ENCODE measurements at regions not wholly inside any gene's neighbourhood (a gene's known extent, or its start where the extent isn't known, plus 50 kb on each side); places are given as distances from the start of the nearest gene placed in this dataset.

- TF ChIP-seq, protein P1, sequence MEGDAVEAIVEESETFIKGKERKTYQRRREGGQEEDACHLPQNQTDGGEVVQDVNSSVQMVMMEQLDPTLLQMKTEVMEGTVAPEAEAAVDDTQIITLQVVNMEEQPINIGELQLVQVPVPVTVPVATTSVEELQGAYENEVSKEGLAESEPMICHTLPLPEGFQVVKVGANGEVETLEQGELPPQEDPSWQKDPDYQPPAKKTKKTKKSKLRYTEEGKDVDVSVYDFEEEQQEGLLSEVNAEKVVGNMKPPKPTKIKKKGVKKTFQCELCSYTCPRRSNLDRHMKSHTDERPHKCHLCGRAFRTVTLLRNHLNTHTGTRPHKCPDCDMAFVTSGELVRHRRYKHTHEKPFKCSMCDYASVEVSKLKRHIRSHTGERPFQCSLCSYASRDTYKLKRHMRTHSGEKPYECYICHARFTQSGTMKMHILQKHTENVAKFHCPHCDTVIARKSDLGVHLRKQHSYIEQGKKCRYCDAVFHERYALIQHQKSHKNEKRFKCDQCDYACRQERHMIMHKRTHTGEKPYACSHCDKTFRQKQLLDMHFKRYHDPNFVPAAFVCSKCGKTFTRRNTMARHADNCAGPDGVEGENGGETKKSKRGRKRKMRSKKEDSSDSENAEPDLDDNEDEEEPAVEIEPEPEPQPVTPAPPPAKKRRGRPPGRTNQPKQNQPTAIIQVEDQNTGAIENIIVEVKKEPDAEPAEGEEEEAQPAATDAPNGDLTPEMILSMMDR (conservative IDR thresholded peaks at IDR 0.05; ENCODE audit: low read depth, low read length) = no peak
- H3K4me2 ChIP-seq = no peak overlapping the region
- no peaks in the 10 kb centered on the region for H3K79me2 ChIP-seq (ENCODE audit: insufficient read depth, low read depth)
- no peaks in the 10 kb centered on the region for H3K4me1 ChIP-seq (ENCODE audit: low read depth, poor library complexity, severe bottlenecking)
- no peak overlapping the region for H2AFZ ChIP-seq (ENCODE audit: low read depth)
- no peak overlapping the region for H3K4me3 ChIP-seq (IDR thresholded peaks at IDR 0.05; ENCODE audit: insufficient read depth, low read depth, low read length)
- H4K20me1 ChIP-seq (ENCODE audit: insufficient read depth) = no peaks in the 10 kb centered on the region
- no peaks in the 10 kb centered on the region for H3K36me3 ChIP-seq (ENCODE audit: insufficient read depth)
- no peak overlapping the region for H3K9ac ChIP-seq
- H3K27me3 ChIP-seq (ENCODE audit: insufficient read depth, low read depth) = no peaks in the 10 kb centered on the region
- H3K27ac ChIP-seq = no peak overlapping the region
Measured at GRCh38 chr15:96699871-96700401, 369.4 kb downstream of the NR2F2 start.

- H3K27me3 ChIP-seq (ENCODE audit: insufficient read depth, low read depth) = no peaks in the 10 kb centered on the region
- H3K4me2 ChIP-seq = no peak overlapping the region
- H3K4me3 ChIP-seq (IDR thresholded peaks at IDR 0.05; ENCODE audit: insufficient read depth, low read depth, low read length) = no peak overlapping the region
- H4K20me1 ChIP-seq (ENCODE audit: insufficient read depth) = no peaks in the 10 kb centered on the region
- H3K4me1 ChIP-seq (ENCODE audit: low read depth, poor library complexity, severe bottlenecking) = no peaks in the 10 kb centered on the region
- no peak overlapping the region for H3K27ac ChIP-seq
- TF ChIP-seq, protein P1 (conservative IDR thresholded peaks at IDR 0.05; ENCODE audit: low read depth, low read length) = no peak
- H3K9ac ChIP-seq = no peak overlapping the region
- no peaks in the 10 kb centered on the region for H3K36me3 ChIP-seq (ENCODE audit: insufficient read depth)
- H2AFZ ChIP-seq (ENCODE audit: low read depth) = no peak overlapping the region
- H3K79me2 ChIP-seq (ENCODE audit: insufficient read depth, low read depth) = no peaks in the 10 kb centered on the region
Measured at GRCh38 chr15:96700555-96700954, 370.1 kb downstream of the NR2F2 start.

DNA sequence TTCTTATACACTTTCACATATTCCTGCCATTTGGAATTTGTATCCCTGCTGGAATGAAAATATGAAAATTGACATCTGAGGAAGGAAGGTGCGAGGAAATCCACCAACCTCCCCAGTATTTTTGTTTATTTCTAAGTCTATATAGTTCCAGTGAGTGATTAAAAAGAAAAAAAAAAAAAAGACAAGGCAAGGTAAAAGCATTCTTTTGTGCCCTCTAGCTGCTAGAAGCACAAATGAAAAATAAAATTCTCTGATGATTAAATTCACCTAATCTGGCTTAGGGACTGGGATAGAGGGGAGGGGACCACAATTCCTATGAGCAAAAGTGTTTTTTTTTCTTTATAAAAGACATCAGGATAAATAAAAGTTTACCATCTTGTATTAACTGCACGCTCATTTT lies 370.9 kb downstream of the NR2F2 start:
- Histone ChIP-seq H3K9ac (no peak overlapping the region), H4K20me1 (ENCODE audit: insufficient read depth) (no peaks in the 10 kb centered on the region), H3K27me3 (ENCODE audit: insufficient read depth, low read depth) (no peaks in the 10 kb centered on the region), H3K27ac (no peak overlapping the region), H3K4me2 (no peak overlapping the region), H3K4me1 (ENCODE audit: low read depth, poor library complexity, severe bottlenecking) (no peaks in the 10 kb centered on the region), H3K4me3 (IDR thresholded peaks at IDR 0.05; ENCODE audit: insufficient read depth, low read depth, low read length) (no peak overlapping the region), H3K36me3 (ENCODE audit: insufficient read depth) (no peaks in the 10 kb centered on the region), H3K79me2 (ENCODE audit: insufficient read depth, low read depth) (no peaks in the 10 kb centered on the region), H2AFZ (ENCODE audit: low read depth) (no peak overlapping the region)
- TF ChIP-seq, protein P1 (conservative IDR thresholded peaks at IDR 0.05; ENCODE audit: low read depth, low read length) = no peak

GRCh38 chr15:96701877-96702276 lies 371.4 kb downstream of the NR2F2 start:
- no peak overlapping the region for H3K4me2 ChIP-seq
- H3K4me1 ChIP-seq (ENCODE audit: low read depth, poor library complexity, severe bottlenecking) = no peaks in the 10 kb centered on the region
- no peaks in the 10 kb centered on the region for H3K79me2 ChIP-seq (ENCODE audit: insufficient read depth, low read depth)
- H4K20me1 ChIP-seq (ENCODE audit: insufficient read depth) = no peaks in the 10 kb centered on the region
- H2AFZ ChIP-seq (ENCODE audit: low read depth) = no peak overlapping the region
- H3K36me3 ChIP-seq (ENCODE audit: insufficient read depth) = no peaks in the 10 kb centered on the region
- H3K27ac ChIP-seq = no peak overlapping the region
- no peak overlapping the region for H3K9ac ChIP-seq
- no peaks in the 10 kb centered on the region for H3K27me3 ChIP-seq (ENCODE audit: insufficient read depth, low read depth)
- no peak overlapping the region for H3K4me3 ChIP-seq (IDR thresholded peaks at IDR 0.05; ENCODE audit: insufficient read depth, low read depth, low read length)
- TF ChIP-seq, protein P1 (conservative IDR thresholded peaks at IDR 0.05; ENCODE audit: low read depth, low read length) = no peak

Data from KMS-11 (cell line).